Activated B cell treated with CpG ODN at 0.5 μM for 24 hours (primary cell): ENCODE measurements at regions not wholly inside any gene's neighbourhood (a gene's known extent, or its start where the extent isn't known, plus 50 kb on each side); places are given as distances from the start of the nearest gene placed in this dataset.

Source experiments
- ATAC-seq: fragments of 200-7000 bp; cut with Tn5 transposase; one replicate; pipeline ENCODE4 v1.10.0; 2021; ENCODE audit warnings: low read depth, mild to moderate bottlenecking, moderate library complexity
- CTCF ChIA-PET: fragments of 350-600 bp; sonication (Branson Sonifier 250); formaldehyde crosslinking; loops from one replicate; lab custom pipeline; 2021; ENCODE audit warnings: antibody characterized with exemption; lab: Charles Lee
- POLR2A ChIA-PET: fragments of 350-600 bp; sonication (Branson Sonifier 250); formaldehyde crosslinking; loops from one replicate; lab custom pipeline; 2021; ENCODE audit warnings: antibody characterized with exemption; lab: Charles Lee
- DNase-seq: peaks from one replicate; pipeline ENCODE4 v3.0.0; 2022
- H3K27ac Mint-ChIP-seq: one replicate; pipeline ENCODE4 v1.8.0; 2020; ENCODE audit warnings: mixed read lengths
- H3K27me3 Mint-ChIP-seq: one replicate; pipeline ENCODE4 v1.8.0; 2021; ENCODE audit warnings: mixed read lengths
- H3K36me3 Mint-ChIP-seq: one replicate; pipeline ENCODE4 v1.8.0; 2021; ENCODE audit warnings: low read depth, mixed read lengths
- H3K4me1 Mint-ChIP-seq: one replicate; pipeline ENCODE4 v1.8.0; 2021; ENCODE audit warnings: mixed read lengths
- H3K4me3 Mint-ChIP-seq: one replicate; pipeline ENCODE4 v1.8.0; 2020; ENCODE audit warnings: mild to moderate bottlenecking, mixed read lengths
- H3K9me3 Mint-ChIP-seq: one replicate; pipeline ENCODE4 v1.8.0; 2020; ENCODE audit warnings: mixed read lengths
- CTCF ChIP-seq: fragments of 200-600 bp; IDR thresholded peaks from one replicate; pipeline ENCODE4 v1.8.0; 2022; ENCODE audit warnings: antibody characterized with exemption, mild to moderate bottlenecking
- intact Hi-C: fragments of 100-400 bp; cut with micrococcal nuclease; formaldehyde crosslinking; loops from one replicate; pipeline ENCODE4 v1.15.1; 2024

DNA sequence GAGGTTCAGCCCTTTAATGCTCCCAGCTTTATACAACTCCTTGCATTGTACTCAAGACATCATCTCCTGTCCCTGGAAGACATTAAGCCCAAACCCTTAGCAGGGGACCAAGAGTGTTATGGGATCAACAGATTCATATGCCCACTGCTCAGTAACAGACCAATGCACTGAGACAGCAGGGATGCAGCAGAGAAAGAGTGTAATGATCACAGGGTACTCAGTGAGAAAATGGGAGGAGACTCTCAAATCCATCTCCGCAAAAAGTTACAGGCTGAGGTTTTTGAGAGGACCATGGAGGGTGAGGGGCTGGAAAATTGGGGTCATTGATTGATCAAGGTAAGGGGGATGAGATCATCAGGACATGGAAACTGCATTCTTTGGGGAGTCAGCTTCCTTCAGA lies 96.2 kb downstream of the MATN1 start:
- Mint-ChIP-seq H3K9me3 (peaks cover 24% of the 10 kb centered on the region), H3K4me1 (no peaks in the 10 kb centered on the region), H3K4me3 (no peak overlapping the region), H3K36me3 (no peaks in the 10 kb centered on the region), H3K27ac (no peak overlapping the region), H3K27me3 (peaks cover 15% of the 10 kb centered on the region)
- no peak for ATAC-seq
- DNase-seq: no peak
- POLR2A ChIA-PET: no interaction called here
- no peak for TF ChIP-seq CTCF
- CTCF ChIA-PET: no interaction called here
- intact Hi-C loops: no loop called here

DNA sequence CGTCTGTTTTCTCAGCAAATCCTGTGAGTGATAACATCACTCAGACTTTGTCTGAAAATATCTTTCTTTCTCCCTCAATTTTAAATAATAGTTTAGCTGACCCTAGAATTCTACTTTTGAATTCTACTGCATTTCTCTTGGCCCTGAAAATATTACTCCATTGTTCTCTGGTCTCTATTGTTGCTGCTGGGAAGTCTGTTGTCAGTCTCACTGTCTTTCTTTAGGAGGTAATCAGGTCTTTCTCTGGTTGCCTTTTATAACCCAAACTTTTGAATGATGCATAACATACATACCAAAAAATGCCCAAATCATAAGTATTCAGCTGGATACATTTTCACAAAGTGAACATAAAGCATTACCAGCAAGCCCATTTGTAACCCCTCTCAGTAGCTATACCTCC lies 100.0 kb downstream of the MATN1 start:
- CTCF ChIA-PET: no interaction called here
- no peaks in the 10 kb centered on the region for H3K36me3 Mint-ChIP-seq
- H3K27me3 Mint-ChIP-seq: peaks cover 12% of the 10 kb centered on the region
- no peaks in the 10 kb centered on the region for H3K4me1 Mint-ChIP-seq
- DNase-seq (no peak), ATAC-seq (no peak)
- TF ChIP-seq CTCF: no peak
- POLR2A ChIA-PET: no interaction called here
- no peak overlapping the region for H3K27ac Mint-ChIP-seq
- intact Hi-C loops: no loop called here
- peaks cover 24% of the 10 kb centered on the region for H3K9me3 Mint-ChIP-seq
- no peak overlapping the region for H3K4me3 Mint-ChIP-seq

DNA sequence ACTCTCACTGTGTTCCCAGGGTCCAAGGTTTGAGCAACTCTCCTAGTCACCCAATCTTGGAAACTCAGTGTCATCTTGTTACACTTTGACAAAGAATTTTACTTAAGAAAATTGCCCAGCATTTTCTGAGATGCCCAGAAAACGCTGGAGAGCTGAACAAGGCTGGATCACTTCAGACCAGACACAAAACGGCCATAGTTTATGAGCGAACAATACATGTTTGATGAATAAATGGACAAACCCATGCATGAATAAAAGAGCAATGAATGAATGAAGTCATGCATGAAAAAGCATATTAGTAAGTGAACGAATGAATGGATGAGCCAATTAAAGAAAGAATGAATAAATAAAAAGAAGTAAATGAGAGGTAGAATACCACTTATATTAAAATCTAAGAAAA lies 103.8 kb downstream of the MATN1 start:
- H3K27ac Mint-ChIP-seq: no peak overlapping the region
- H3K4me3 Mint-ChIP-seq: no peak overlapping the region
- peaks cover 16% of the 10 kb centered on the region for H3K9me3 Mint-ChIP-seq
- POLR2A ChIA-PET: no interaction called here
- intact Hi-C loops: no loop called here
- peaks cover 21% of the 10 kb centered on the region for H3K27me3 Mint-ChIP-seq
- ATAC-seq (no peak), DNase-seq (no peak)
- TF ChIP-seq CTCF: no peak
- CTCF ChIA-PET: no interaction called here
- H3K36me3 Mint-ChIP-seq: no peaks in the 10 kb centered on the region
- H3K4me1 Mint-ChIP-seq: no peaks in the 10 kb centered on the region

- ATAC-seq (no peak), DNase-seq (no peak)
- H3K4me1 Mint-ChIP-seq: no peaks in the 10 kb centered on the region
- intact Hi-C loops: no loop called here
- no peak overlapping the region for H3K4me3 Mint-ChIP-seq
- TF ChIP-seq CTCF: no peak
- no peaks in the 10 kb centered on the region for H3K36me3 Mint-ChIP-seq
- CTCF ChIA-PET: no interaction called here
- H3K27ac Mint-ChIP-seq: no peak overlapping the region
- H3K9me3 Mint-ChIP-seq: peaks cover 8% of the 10 kb centered on the region
- peaks cover 22% of the 10 kb centered on the region for H3K27me3 Mint-ChIP-seq
- POLR2A ChIA-PET: no interaction called here
Measured at GRCh38 chr1:30618335-30618747, 105.0 kb downstream of the MATN1 start.

DNA sequence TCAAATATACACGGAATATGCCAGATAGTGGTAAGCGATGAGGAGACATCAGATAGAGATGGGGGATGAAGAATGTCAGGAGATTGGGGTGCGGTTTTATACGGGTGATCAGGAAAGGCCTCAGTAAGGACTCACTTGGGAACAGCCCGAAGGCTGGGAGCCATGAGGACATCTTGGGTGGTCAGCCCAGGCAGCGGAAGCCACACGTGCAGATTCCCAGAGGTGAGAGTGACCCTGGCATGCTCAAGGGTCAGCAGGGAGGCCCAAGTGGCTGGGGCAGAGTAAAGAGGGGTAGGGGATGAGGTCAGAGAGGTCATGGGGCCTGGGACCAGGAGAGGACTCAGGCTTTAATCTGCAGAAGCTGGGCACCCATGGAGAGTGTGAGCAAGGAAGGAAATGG lies 106.6 kb downstream of the MATN1 start:
- CTCF ChIA-PET: no interaction called here
- DNase-seq (no peak), ATAC-seq (no peak)
- no peak overlapping the region for H3K27ac Mint-ChIP-seq
- H3K9me3 Mint-ChIP-seq: no peaks in the 10 kb centered on the region
- POLR2A ChIA-PET: no interaction called here
- no peak for TF ChIP-seq CTCF
- peaks cover 22% of the 10 kb centered on the region for H3K27me3 Mint-ChIP-seq
- intact Hi-C loops: no loop called here
- no peaks in the 10 kb centered on the region for H3K36me3 Mint-ChIP-seq
- no peak overlapping the region for H3K4me3 Mint-ChIP-seq
- H3K4me1 Mint-ChIP-seq: no peaks in the 10 kb centered on the region
